ENCODE measurements at regions not wholly inside any gene's neighbourhood (a gene's known extent, or its start where the extent isn't known, plus 50 kb on each side); places are given as distances from the start of the nearest gene placed in this dataset.

DNA sequence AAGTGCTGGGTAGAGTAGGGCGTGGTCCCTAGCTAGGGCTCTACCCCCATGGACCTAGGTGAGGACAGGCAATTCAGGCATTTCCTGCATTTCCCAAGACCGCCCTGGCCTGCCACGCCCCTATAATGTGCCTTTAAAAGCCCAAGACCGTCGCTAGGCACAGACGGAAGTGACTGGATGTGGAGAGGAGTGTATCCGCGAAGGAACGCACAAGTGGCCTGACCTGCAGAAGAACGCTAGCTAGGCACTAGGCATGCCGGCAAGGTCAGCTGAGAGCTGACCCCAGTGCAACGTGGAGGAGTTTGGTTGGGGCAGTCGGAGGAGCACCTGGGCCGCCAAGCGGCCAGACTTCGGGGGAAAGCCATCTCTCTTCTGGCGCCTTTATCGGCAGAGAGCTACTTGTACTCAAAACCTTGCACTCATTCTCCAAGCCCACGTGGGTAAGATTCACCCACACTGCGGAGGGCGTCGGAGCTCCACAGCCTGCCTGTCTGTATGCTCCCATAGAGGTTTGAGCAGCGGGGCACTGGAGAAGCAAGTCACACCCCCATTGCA is 370.0 kb downstream of the FGF9 start:
- H3K4me1 ChIP-seq = no peaks in the 10 kb centered on the region
- H3K9me3 ChIP-seq = peaks cover 0 to 4% (median 0%) of the 10 kb centered on the region in 4 donors
- TF ChIP-seq POLR2AphosphoS5 (IDR thresholded peaks at IDR 0.05) (no peak), POLR2A (IDR thresholded peaks at IDR 0.05) (no peak)
- WGBS, 2 donors = 79 to 81% methylated on average over 23 of the region's 23 CpGs
- H3K4me3 ChIP-seq = no peak overlapping the region
- no peaks in the 10 kb centered on the region for H3K36me3 ChIP-seq
- no peak overlapping the region for H3K27ac ChIP-seq
- H3K27me3 ChIP-seq = no peaks in the 10 kb centered on the region
- intact Hi-C loops (cut with DNase I) = no loop called here
- DNase-seq = no peak

- intact Hi-C loops (cut with DNase I) = no loop called here
- Histone ChIP-seq H3K9me3 (peaks cover 0 to 4% (median 0%) of the 10 kb centered on the region in 4 donors), H3K27ac (no peak overlapping the region), H3K36me3 (no peaks in the 10 kb centered on the region), H3K4me3 (no peak overlapping the region), H3K4me1 (no peaks in the 10 kb centered on the region), H3K27me3 (no peaks in the 10 kb centered on the region)
- no peak for DNase-seq
- 81 to 93% methylated on average over 2 of the region's 2 CpGs for WGBS, 2 donors
- TF ChIP-seq EP300 (IDR thresholded peaks at IDR 0.05) = no peak
- TF ChIP-seq, protein P1, sequence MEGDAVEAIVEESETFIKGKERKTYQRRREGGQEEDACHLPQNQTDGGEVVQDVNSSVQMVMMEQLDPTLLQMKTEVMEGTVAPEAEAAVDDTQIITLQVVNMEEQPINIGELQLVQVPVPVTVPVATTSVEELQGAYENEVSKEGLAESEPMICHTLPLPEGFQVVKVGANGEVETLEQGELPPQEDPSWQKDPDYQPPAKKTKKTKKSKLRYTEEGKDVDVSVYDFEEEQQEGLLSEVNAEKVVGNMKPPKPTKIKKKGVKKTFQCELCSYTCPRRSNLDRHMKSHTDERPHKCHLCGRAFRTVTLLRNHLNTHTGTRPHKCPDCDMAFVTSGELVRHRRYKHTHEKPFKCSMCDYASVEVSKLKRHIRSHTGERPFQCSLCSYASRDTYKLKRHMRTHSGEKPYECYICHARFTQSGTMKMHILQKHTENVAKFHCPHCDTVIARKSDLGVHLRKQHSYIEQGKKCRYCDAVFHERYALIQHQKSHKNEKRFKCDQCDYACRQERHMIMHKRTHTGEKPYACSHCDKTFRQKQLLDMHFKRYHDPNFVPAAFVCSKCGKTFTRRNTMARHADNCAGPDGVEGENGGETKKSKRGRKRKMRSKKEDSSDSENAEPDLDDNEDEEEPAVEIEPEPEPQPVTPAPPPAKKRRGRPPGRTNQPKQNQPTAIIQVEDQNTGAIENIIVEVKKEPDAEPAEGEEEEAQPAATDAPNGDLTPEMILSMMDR (IDR thresholded peaks at IDR 0.05) = no peak
- no peak for TF ChIP-seq POLR2A (IDR thresholded peaks at IDR 0.05)
- no peak for TF ChIP-seq POLR2AphosphoS5 (IDR thresholded peaks at IDR 0.05)
These were observed 370.9 kb downstream of the FGF9 start for GRCh38 chr13:22041741-22042140.

- no peak overlapping the region for H3K4me3 ChIP-seq
- WGBS, 2 donors = 87 to 93% methylated on average over 2 of the region's 2 CpGs
- no peaks in the 10 kb centered on the region for H3K27me3 ChIP-seq
- H3K27ac ChIP-seq = no peak overlapping the region
- intact Hi-C loops (cut with DNase I) = no loop called here
- no peaks in the 10 kb centered on the region for H3K36me3 ChIP-seq
- H3K4me1 ChIP-seq = no peaks in the 10 kb centered on the region
- TF ChIP-seq POLR2AphosphoS5 (IDR thresholded peaks at IDR 0.05) (no peak), EP300 (IDR thresholded peaks at IDR 0.05) (no peak), POLR2A (IDR thresholded peaks at IDR 0.05) (no peak)
- TF ChIP-seq, protein P1 (IDR thresholded peaks at IDR 0.05) = no peak
- H3K9me3 ChIP-seq = no peaks in the 10 kb centered on the region
- no peak for DNase-seq
These were observed 376.4 kb downstream of the FGF9 start for GRCh38 chr13:22047082-22047784.

GRCh38 chr13:22047785-22048104 is 376.9 kb downstream of the FGF9 start:
- Histone ChIP-seq H3K36me3 (no peaks in the 10 kb centered on the region), H3K27ac (no peak overlapping the region), H3K4me1 (no peaks in the 10 kb centered on the region), H3K9me3 (no peaks in the 10 kb centered on the region), H3K27me3 (no peaks in the 10 kb centered on the region), H3K4me3 (no peak overlapping the region)
- intact Hi-C loops (cut with DNase I) = no loop called here
- TF ChIP-seq POLR2A (IDR thresholded peaks at IDR 0.05) (no peak), EP300 (IDR thresholded peaks at IDR 0.05) (no peak), POLR2AphosphoS5 (IDR thresholded peaks at IDR 0.05) (no peak)
- TF ChIP-seq, protein P1 (IDR thresholded peaks at IDR 0.05) = no peak
- no peak for DNase-seq
- WGBS, 2 donors = 94 to 95% methylated on average over 6 of the region's 6 CpGs

DNA sequence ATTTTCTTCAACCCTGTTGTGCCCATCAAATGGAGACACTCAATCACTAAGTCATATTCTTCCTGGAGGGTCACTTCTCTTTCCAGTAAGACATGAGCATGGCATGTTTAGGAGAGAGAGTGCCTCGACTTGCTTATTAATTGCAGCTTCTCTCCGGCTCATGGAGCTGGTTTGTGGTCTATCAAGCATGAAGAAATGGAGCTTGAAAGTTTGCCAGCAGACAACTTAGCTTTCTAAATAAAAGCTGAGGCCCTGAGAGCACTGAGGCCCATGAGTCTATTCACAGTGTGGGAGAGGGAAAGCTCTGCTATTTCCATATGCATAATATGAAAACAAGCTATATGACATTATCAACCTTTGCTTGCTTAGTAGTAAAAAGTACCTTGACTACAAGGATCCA is 378.5 kb downstream of the FGF9 start:
- Histone ChIP-seq H3K36me3 (no peaks in the 10 kb centered on the region), H3K4me3 (no peak overlapping the region), H3K4me1 (no peaks in the 10 kb centered on the region), H3K27me3 (no peaks in the 10 kb centered on the region), H3K9me3 (no peaks in the 10 kb centered on the region), H3K27ac (no peak overlapping the region)
- no peak for DNase-seq
- WGBS, 2 donors = 74 to 87% methylated on average over 2 of the region's 2 CpGs
- intact Hi-C loops (cut with DNase I) = no loop called here
- no peak for TF ChIP-seq POLR2AphosphoS5 (IDR thresholded peaks at IDR 0.05)
- TF ChIP-seq, protein P1 (IDR thresholded peaks at IDR 0.05) = no peak
- no peak for TF ChIP-seq EP300 (IDR thresholded peaks at IDR 0.05)
- no peak for TF ChIP-seq POLR2A (IDR thresholded peaks at IDR 0.05)
